Neural crest cell (in vitro differentiated cells): ENCODE measurements at regions not wholly inside any gene's neighbourhood (a gene's known extent, or its start where the extent isn't known, plus 50 kb on each side); places are given as distances from the start of the nearest gene placed in this dataset.

Source experiments
- DNase-seq: peaks from one replicate; pipeline ENCODE4 v3.0.0; 2021; ENCODE audit warnings: low read depth, mixed read lengths, low spot score
- H3K27ac Mint-ChIP-seq: one replicate; pipeline ENCODE4 v1.8.0; 2021; ENCODE audit warnings: mild to moderate bottlenecking, mixed read lengths; ENCODE audit not compliant: unreplicated experiment
- H3K27me3 Mint-ChIP-seq: 2 replicates; pipeline ENCODE4 v1.8.0; 2021; ENCODE audit warnings: low read depth, mild to moderate bottlenecking, mixed read lengths
- H3K36me3 Mint-ChIP-seq: 2 replicates; pipeline ENCODE4 v1.8.0; 2021; ENCODE audit warnings: low read depth, mild to moderate bottlenecking, mixed read lengths
- H3K4me1 Mint-ChIP-seq: 2 replicates; pipeline ENCODE4 v1.8.0; 2021; ENCODE audit warnings: mixed read lengths
- H3K4me3 Mint-ChIP-seq: one replicate; pipeline ENCODE4 v1.8.0; 2021; ENCODE audit warnings: mild to moderate bottlenecking, mixed read lengths
- H3K9me3 Mint-ChIP-seq: 2 replicates; pipeline ENCODE4 v1.8.0; 2021; ENCODE audit warnings: mixed read lengths
- CTCF ChIP-seq: fragments of 200-600 bp; sonication (generic); conservative IDR thresholded peaks from 2 replicates; pipeline ENCODE4 v1.5.0; 2021; ENCODE audit warnings: antibody characterized with exemption, mild to moderate bottlenecking

DNA sequence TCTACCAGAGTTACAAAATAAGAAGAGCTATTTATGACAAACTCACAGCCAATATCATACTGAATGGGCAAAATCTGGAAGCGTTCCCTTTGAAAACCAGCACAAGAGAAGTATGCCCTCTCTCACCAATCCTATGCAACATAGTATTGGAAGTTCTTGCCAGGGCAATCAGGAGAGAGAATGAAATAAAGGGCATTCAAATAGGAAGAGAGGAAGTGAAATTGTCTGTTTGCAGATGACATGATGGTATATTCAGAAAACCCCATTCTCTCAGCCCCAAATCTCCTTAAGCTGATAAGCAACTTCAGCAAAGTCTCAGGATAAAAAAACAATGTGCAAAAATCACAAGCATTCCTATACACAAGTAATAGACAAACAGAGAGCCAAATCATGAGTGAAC is 1169.5 kb downstream of the AMY1C start:
- no peak overlapping the region for H3K27ac Mint-ChIP-seq
- H3K4me1 Mint-ChIP-seq, result no peaks in the 10 kb centered on the region
- no peak overlapping the region for H3K4me3 Mint-ChIP-seq
- DNase-seq, result no peak
- H3K27me3 Mint-ChIP-seq, result no peaks in the 10 kb centered on the region
- peaks cover 5% of the 10 kb centered on the region for H3K9me3 Mint-ChIP-seq
- H3K36me3 Mint-ChIP-seq, result no peaks in the 10 kb centered on the region
- TF ChIP-seq CTCF, result no peak

DNA sequence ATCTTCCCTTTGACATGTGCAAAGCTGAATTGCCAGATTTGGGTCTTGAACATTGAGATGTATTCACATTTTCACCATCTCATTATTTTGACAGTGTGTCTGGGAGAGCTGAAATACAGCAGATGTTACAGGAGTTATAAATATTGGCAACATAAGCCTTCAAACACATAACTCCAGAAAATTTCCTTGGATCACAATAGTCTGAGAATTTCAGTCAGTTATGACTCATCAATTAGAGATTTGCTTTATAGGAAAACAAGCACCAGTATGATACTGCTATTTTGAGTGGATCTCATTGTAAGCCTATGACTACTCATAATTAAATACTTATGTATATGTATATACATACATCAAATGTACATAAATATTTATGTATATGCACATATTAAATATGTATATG is 1171.8 kb downstream of the AMY1C start:
- H3K4me3 Mint-ChIP-seq, result no peak overlapping the region
- H3K4me1 Mint-ChIP-seq, result no peaks in the 10 kb centered on the region
- no peak overlapping the region for H3K27ac Mint-ChIP-seq
- no peak for TF ChIP-seq CTCF
- H3K9me3 Mint-ChIP-seq, result peaks cover 5% of the 10 kb centered on the region
- no peaks in the 10 kb centered on the region for H3K27me3 Mint-ChIP-seq
- DNase-seq, result no peak
- no peaks in the 10 kb centered on the region for H3K36me3 Mint-ChIP-seq

DNA sequence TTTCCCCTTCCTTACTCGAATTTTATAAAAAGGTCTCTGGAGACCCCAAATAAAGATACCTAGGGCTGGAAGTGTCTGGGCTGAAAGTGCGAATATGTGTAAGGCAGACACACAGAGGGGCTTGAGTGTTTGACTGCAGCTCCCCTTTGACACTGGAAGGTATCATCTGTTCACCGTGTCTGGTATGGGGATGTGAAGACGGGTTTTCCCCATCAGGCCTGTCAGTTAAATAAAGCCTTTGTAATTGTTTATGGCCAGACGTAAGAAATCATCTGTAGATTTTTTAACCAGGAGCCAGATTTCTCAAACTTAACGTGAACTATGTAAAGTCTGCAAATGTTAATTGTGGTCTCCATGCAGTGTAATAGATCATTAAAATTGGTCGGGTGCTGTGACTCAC is 1173.4 kb downstream of the AMY1C start:
- Mint-ChIP-seq H3K27ac (no peak overlapping the region), H3K9me3 (peaks cover 2% of the 10 kb centered on the region), H3K27me3 (no peaks in the 10 kb centered on the region), H3K4me3 (no peak overlapping the region), H3K36me3 (no peaks in the 10 kb centered on the region), H3K4me1 (peaks cover 5% of the 10 kb centered on the region)
- DNase-seq, result no peak
- no peak for TF ChIP-seq CTCF

- no peak for TF ChIP-seq CTCF
- peaks cover 2% of the 10 kb centered on the region for H3K9me3 Mint-ChIP-seq
- no peaks in the 10 kb centered on the region for H3K27me3 Mint-ChIP-seq
- no peak overlapping the region for H3K4me3 Mint-ChIP-seq
- H3K36me3 Mint-ChIP-seq, result no peaks in the 10 kb centered on the region
- H3K27ac Mint-ChIP-seq, result no peak overlapping the region
- H3K4me1 Mint-ChIP-seq, result peaks cover 5% of the 10 kb centered on the region
- DNase-seq, result no peak
Observed at GRCh38 chr1:104929280-104929679, 1179.6 kb downstream of the AMY1C start.

GRCh38 chr1:104932030-104932915 is 1182.6 kb downstream of the AMY1C start:
- H3K27ac Mint-ChIP-seq, result no peak overlapping the region
- H3K27me3 Mint-ChIP-seq, result no peaks in the 10 kb centered on the region
- peaks cover 5% of the 10 kb centered on the region for H3K4me1 Mint-ChIP-seq
- DNase-seq, result no peak
- H3K36me3 Mint-ChIP-seq, result no peaks in the 10 kb centered on the region
- no peak overlapping the region for H3K4me3 Mint-ChIP-seq
- H3K9me3 Mint-ChIP-seq, result peaks cover 2% of the 10 kb centered on the region
- no peak for TF ChIP-seq CTCF
